ENCODE measurements at regions not wholly inside any gene's neighbourhood (a gene's known extent, or its start where the extent isn't known, plus 50 kb on each side); places are given as distances from the start of the nearest gene placed in this dataset.

GRCh38 chr1:238753252-238753651 lies 633.1 kb upstream of the CHRM3 start:
- TF ChIP-seq CHD2 (IDR thresholded peaks at IDR 0.05; ENCODE audit: low read depth, low read length) (no peak), ZSCAN29 (CRISPR knock-in tag; conservative IDR thresholded peaks at IDR 0.05) (no peak), ZNF597 (CRISPR knock-in tag; IDR thresholded peaks at IDR 0.05) (no peak), ZFYVE20 (CRISPR knock-in tag; IDR thresholded peaks at IDR 0.05; ENCODE audit: borderline replicate concordance, low read depth) (no peak)
